ENCODE measurements at regions not wholly inside any gene's neighbourhood (a gene's known extent, or its start where the extent isn't known, plus 50 kb on each side); places are given as distances from the start of the nearest gene placed in this dataset.

GRCh38 chr4:158005021-158005420 lies 167.8 kb downstream of the GASK1B start:
- no peak overlapping the region for H3K4me3 ChIP-seq (ENCODE audit: low read length)
- no peak for DNase-seq (ENCODE audit: low read depth)
- no peak for TF ChIP-seq CTCF (IDR thresholded peaks at IDR 0.05; ENCODE audit: insufficient read depth, low read depth, low read length, missing control alignments)

GRCh38 chr4:158004101-158004500 lies 168.7 kb downstream of the GASK1B start:
- no peak overlapping the region for H3K4me3 ChIP-seq (ENCODE audit: low read length)
- no peak for DNase-seq (ENCODE audit: low read depth)
- TF ChIP-seq CTCF (IDR thresholded peaks at IDR 0.05; ENCODE audit: insufficient read depth, low read depth, low read length, missing control alignments), result no peak

GRCh38 chr4:158003212-158003611 lies 169.6 kb downstream of the GASK1B start:
- TF ChIP-seq CTCF (IDR thresholded peaks at IDR 0.05; ENCODE audit: insufficient read depth, low read depth, low read length, missing control alignments), result no peak
- H3K4me3 ChIP-seq (ENCODE audit: low read length), result no peak overlapping the region
- DNase-seq (ENCODE audit: low read depth), result no peak

GRCh38 chr4:158002173-158002572 lies 170.7 kb downstream of the GASK1B start:
- no peak overlapping the region for H3K4me3 ChIP-seq (ENCODE audit: low read length)
- TF ChIP-seq CTCF (IDR thresholded peaks at IDR 0.05; ENCODE audit: insufficient read depth, low read depth, low read length, missing control alignments), result no peak
- DNase-seq (ENCODE audit: low read depth), result no peak

GRCh38 chr4:158001756-158002155 lies 171.1 kb downstream of the GASK1B start:
- no peak for TF ChIP-seq CTCF (IDR thresholded peaks at IDR 0.05; ENCODE audit: insufficient read depth, low read depth, low read length, missing control alignments)
- H3K4me3 ChIP-seq (ENCODE audit: low read length), result no peak overlapping the region
- no peak for DNase-seq (ENCODE audit: low read depth)

- DNase-seq (ENCODE audit: low read depth), result no peak
- TF ChIP-seq CTCF (IDR thresholded peaks at IDR 0.05; ENCODE audit: insufficient read depth, low read depth, low read length, missing control alignments), result no peak
- no peak overlapping the region for H3K4me3 ChIP-seq (ENCODE audit: low read length)
Measured at GRCh38 chr4:157999723-158000122, 173.1 kb downstream of the GASK1B start.

- DNase-seq (ENCODE audit: low read depth), result no peak
- H3K4me3 ChIP-seq (ENCODE audit: low read length), result no peak overlapping the region
- no peak for TF ChIP-seq CTCF (IDR thresholded peaks at IDR 0.05; ENCODE audit: insufficient read depth, low read depth, low read length, missing control alignments)
Measured at GRCh38 chr4:157997296-157997695, 175.5 kb downstream of the GASK1B start.
